ENCODE measurements at regions not wholly inside any gene's neighbourhood (a gene's known extent, or its start where the extent isn't known, plus 50 kb on each side); places are given as distances from the start of the nearest gene placed in this dataset.

- H2BK20ac ChIP-seq (ENCODE audit: low read length) = no peak overlapping the region
- no peaks in the 10 kb centered on the region for H3K79me2 ChIP-seq (ENCODE audit: control insufficient read depth in 1 of 2, insufficient read depth in 2 of 2, low read length in 2 of 2)
- no peak overlapping the region for H3K56ac ChIP-seq (replicated peaks; ENCODE audit: insufficient read length, low read depth, low read length)
- H3K23me2 ChIP-seq (ENCODE audit: low read depth, low read length) = no peaks in the 10 kb centered on the region
- no peak overlapping the region for H3K4me2 ChIP-seq (ENCODE audit: insufficient read depth in 1 of 2, low read depth in 2 of 2, low read length in 2 of 2)
- H3K9me3 ChIP-seq (ENCODE audit: insufficient read depth in 2 of 2, low read depth in 1 of 2, low read length in 1 of 2) = no peaks in the 10 kb centered on the region
- H3K4me1 ChIP-seq (replicated peaks in 1 of 4; ENCODE audit: control insufficient read depth in 3 of 4, insufficient read depth in 4 of 4, low read length in 3 of 4) = peaks cover 0 to 3% (median 0%) of the 10 kb centered on the region in 4 experiments; a peak in 1 of 7 replicates
- H4K20me1 ChIP-seq (replicated peaks in 1 of 2; ENCODE audit: control insufficient read depth in 1 of 2, insufficient read depth in 2 of 2, low read length in 2 of 2) = no peaks in the 10 kb centered on the region
- no peak overlapping the region for H2BK5ac ChIP-seq (ENCODE audit: low read depth, low read length)
- no peak for FAIRE-seq
- no peak for DNase-seq (ENCODE audit: low read depth in 1 of 2, low spot score in 2 of 2)
- H2BK12ac ChIP-seq (ENCODE audit: low read depth, low read length) = no peak overlapping the region
- ChIA-PET CTCF (ENCODE audit: partially characterized antibody) (no interaction called here), POLR2A (ENCODE audit: partially characterized antibody) (no interaction called here)
- no peak overlapping the region for H4K8ac ChIP-seq (ENCODE audit: extremely low read depth, insufficient read depth, low read length)
- H3K79me1 ChIP-seq (ENCODE audit: low read depth, low read length) = no peaks in the 10 kb centered on the region
- H3K14ac ChIP-seq (ENCODE audit: insufficient read length) = no peak overlapping the region
- H3K23ac ChIP-seq (ENCODE audit: insufficient read length) = no peak overlapping the region
- no peak overlapping the region for H3K9ac ChIP-seq (replicated peaks in 1 of 4; ENCODE audit: extremely low read depth in 1 of 4, low read depth in 3 of 4, low read length in 3 of 4)
- no peak overlapping the region for H3K4me3 ChIP-seq (ENCODE audit: extremely low read depth in 1 of 4, insufficient read depth in 2 of 4, low read depth in 3 of 4, low read length in 4 of 4)
- WGBS, 2 experiments (ENCODE audit: extremely low coverage in 1 of 2, insufficient coverage in 1 of 2, insufficient read length in 1 of 2, insufficient replicate concordance in 2 of 2, low coverage in 1 of 2, low lambda C conversion rate in 2 of 2, missing lambda C conversion rate in 1 of 2) = 94% methylated on average over 1 of the region's 1 CpG; no CpG with 5 or more reads in 1 of the 2 experiments
- H4K91ac ChIP-seq (replicated peaks; ENCODE audit: insufficient read length, low read length) = no peak overlapping the region
- no peak overlapping the region for H2AK5ac ChIP-seq (ENCODE audit: low read depth, low read length)
- H3K27ac ChIP-seq (ENCODE audit: low read depth, low read length) = no peak overlapping the region
- H3K27me3 ChIP-seq (replicated peaks in 1 of 4; ENCODE audit: control insufficient read depth in 3 of 4, extremely low read depth in 1 of 4, insufficient read depth in 3 of 4, low read length in 3 of 4) = no peaks in the 10 kb centered on the region
- H3K18ac ChIP-seq (ENCODE audit: extremely low read depth, low read length) = no peak overlapping the region
- H2BK15ac ChIP-seq (ENCODE audit: low read length) = no peak overlapping the region
- no peak overlapping the region for H2BK120ac ChIP-seq (replicated peaks; ENCODE audit: low read depth, low read length)
- no peak overlapping the region for H4K5ac ChIP-seq (ENCODE audit: insufficient read length, low read depth, low read length)
- no peaks in the 10 kb centered on the region for H3K36me3 ChIP-seq (ENCODE audit: control insufficient read depth in 2 of 4, insufficient read depth in 4 of 4, low read length in 3 of 4)
- H3K4ac ChIP-seq (replicated peaks; ENCODE audit: insufficient read length, low read depth, low read length) = no peak overlapping the region
- H2AFZ ChIP-seq (ENCODE audit: low read length) = no peak overlapping the region
- TF ChIP-seq CHD1 (IDR thresholded peaks at IDR 0.05; ENCODE audit: low read depth, low read length) = no peak
- no peak for TF ChIP-seq JUND (IDR thresholded peaks at IDR 0.05; ENCODE audit: low read length)
- TF ChIP-seq SUZ12 (IDR thresholded peaks at IDR 0.05; ENCODE audit: low read length) = no peak
- TF ChIP-seq E2F6 (IDR thresholded peaks at IDR 0.05) = no peak
- no peak for TF ChIP-seq ASH2L (IDR thresholded peaks at IDR 0.05; ENCODE audit: low read length)
- no peak for TF ChIP-seq NANOG (IDR thresholded peaks at IDR 0.05; ENCODE audit: insufficient read depth, low read depth, low read length, poor library complexity, severe bottlenecking)
- no peak for TF ChIP-seq TAF7 (optimal IDR thresholded peaks at IDR 0.05; ENCODE audit: borderline replicate concordance, low read depth, low read length)
- no peak for TF ChIP-seq MAX (IDR thresholded peaks at IDR 0.05)
- TF ChIP-seq SIX5 (IDR thresholded peaks at IDR 0.05; ENCODE audit: low read depth, low read length) = no peak
- TF ChIP-seq ZNF274 (IDR thresholded peaks at IDR 0.05; ENCODE audit: borderline replicate concordance, extremely low read depth, low read length) = no peak
- TF ChIP-seq EZH2 (IDR thresholded peaks at IDR 0.05; ENCODE audit: low read depth, low read length, severe bottlenecking) = no peak
- no peak for TF ChIP-seq TBP (IDR thresholded peaks at IDR 0.05; ENCODE audit: low read depth, low read length)
- no peak for TF ChIP-seq RBBP5 (IDR thresholded peaks at IDR 0.05; ENCODE audit: borderline replicate concordance, low read depth, low read length)
- TF ChIP-seq CREB1 (IDR thresholded peaks at IDR 0.05) = no peak
- no peak for TF ChIP-seq TEAD4 (IDR thresholded peaks at IDR 0.05; ENCODE audit: low read depth, low read length)
- TF ChIP-seq SIRT6 (IDR thresholded peaks at IDR 0.05; ENCODE audit: low read length) = no peak
Observed at GRCh38 chr1:186760446-186760845, 68.3 kb upstream of the PLA2G4A start.

Measured in H1 (cell line).